Panc1 (cell line): ENCODE measurements at regions not wholly inside any gene's neighbourhood (a gene's known extent, or its start where the extent isn't known, plus 50 kb on each side); places are given as distances from the start of the nearest gene placed in this dataset.

Experiments
- ATAC-seq: fragments of 200-7000 bp; cut with Tn5 transposase; 2 replicates; pipeline ENCODE4 v1.9.1; 2020; ENCODE audit warnings: mild to moderate bottlenecking, moderate library complexity
- BruUV-seq: library from RNA; stranded (reverse); fragments of 400-500 nt; replicated peaks from 2 replicates; lab custom pipeline; 2021; lab: Mats Ljungman, UMichigan
- CTCF ChIA-PET: fragments of 300-600 bp; sonication (Branson Sonifier 250); formaldehyde crosslinking; loops from one replicate; lab custom pipeline; 2022; ENCODE audit warnings: antibody characterized with exemption; lab: Charles Lee
- POLR2A ChIA-PET: fragments of 300-600 bp; sonication (Branson Sonifier 250); formaldehyde crosslinking; loops from one replicate; lab custom pipeline; 2022; ENCODE audit warnings: antibody characterized with exemption; lab: Charles Lee
- DNase-seq: peaks from one replicate; pipeline ENCODE4 v3.0.0-alpha.2; 2010; ENCODE audit warnings: low read depth, low spot score
- H3K27ac ChIP-seq: 2 replicates; pipeline ENCODE4 v1.5.1; 2011; ENCODE audit warnings: mild to moderate bottlenecking, low read length, inconsistent platforms
- H3K27me3 ChIP-seq: fragments of 200-500 bp; sonication (Bioruptor generic); 2 replicates; pipeline ENCODE4 v1.6.0; 2014; ENCODE audit warnings: low read length, inconsistent platforms; ENCODE audit not compliant: control insufficient read depth, insufficient read depth
- H3K36me3 ChIP-seq: fragments of 200-500 bp; sonication (Bioruptor generic); 2 replicates; pipeline ENCODE4 v1.5.1; 2014; ENCODE audit warnings: inconsistent platforms, mild to moderate bottlenecking, low read length, moderate library complexity; ENCODE audit not compliant: control insufficient read depth, insufficient read depth
- H3K4me1 ChIP-seq: 2 replicates; pipeline ENCODE4 v1.5.1; 2011; ENCODE audit warnings: inconsistent platforms, mild to moderate bottlenecking, low read length, moderate library complexity; ENCODE audit not compliant: control insufficient read depth, insufficient read depth
- H3K4me3 ChIP-seq, 2 experiments: 2 replicates each; pipeline ENCODE4 v1.5.1; 2011 to 2012; ENCODE audit warnings: low read depth in 2 of 2, low read length in 2 of 2, mild to moderate bottlenecking in 2 of 2, inconsistent platforms in 1 of 2, moderate library complexity in 1 of 2
- H3K9me3 ChIP-seq: fragments of 200-500 bp; sonication (Bioruptor generic); 2 replicates; pipeline ENCODE4 v1.5.1; 2014; ENCODE audit warnings: low read depth, mild to moderate bottlenecking, inconsistent platforms, low read length, moderate library complexity; ENCODE audit not compliant: control insufficient read depth, insufficient read depth
- CTCF ChIP-seq: fragments of 450-650 bp; IDR thresholded peaks from 2 replicates; pipeline ENCODE4 v1.5.1; 2017; ENCODE audit warnings: mild to moderate bottlenecking
- POLR2AphosphoS5 ChIP-seq: IDR thresholded peaks from 2 replicates; pipeline ENCODE4 v1.6.1; 2012; ENCODE audit warnings: mild to moderate bottlenecking, low read depth, low read length, moderate library complexity
- SIN3A ChIP-seq: IDR thresholded peaks from 2 replicates; pipeline ENCODE4 v1.6.1; 2012; ENCODE audit warnings: low read depth, mild to moderate bottlenecking, low read length, moderate library complexity, borderline replicate concordance; ENCODE audit not compliant: insufficient read depth
- TCF7L2 ChIP-seq: IDR thresholded peaks from 2 replicates; pipeline ENCODE4 v1.6.1; 2011; ENCODE audit warnings: mild to moderate bottlenecking, low read depth, low read length, inconsistent platforms
- in situ Hi-C: cut with HindIII; loops from 2 replicates; pipeline ENCODE4 v1.10.0; 2016; ENCODE audit warnings: low sequenced_read_pairs, low pct_unique_long_range_greater_than_20kb
- intact Hi-C: fragments of 100-400 bp; cut with micrococcal nuclease; formaldehyde crosslinking; loops from one replicate; pipeline ENCODE4 v1.10.0; 2022; ENCODE audit not compliant: unreplicated experiment
- TF ChIP-seq, protein P1 (sequence below), 2 experiments: IDR thresholded peaks; 2 replicates each; pipeline ENCODE4 v1.6.1; 2011 to 2012; ENCODE audit warnings: low read depth in 2 of 2, control low read depth in 1 of 2, low read length in 1 of 2, mild to moderate bottlenecking in 1 of 2, moderate library complexity in 1 of 2; ENCODE audit not compliant: insufficient read depth in 1 of 2

DNA sequence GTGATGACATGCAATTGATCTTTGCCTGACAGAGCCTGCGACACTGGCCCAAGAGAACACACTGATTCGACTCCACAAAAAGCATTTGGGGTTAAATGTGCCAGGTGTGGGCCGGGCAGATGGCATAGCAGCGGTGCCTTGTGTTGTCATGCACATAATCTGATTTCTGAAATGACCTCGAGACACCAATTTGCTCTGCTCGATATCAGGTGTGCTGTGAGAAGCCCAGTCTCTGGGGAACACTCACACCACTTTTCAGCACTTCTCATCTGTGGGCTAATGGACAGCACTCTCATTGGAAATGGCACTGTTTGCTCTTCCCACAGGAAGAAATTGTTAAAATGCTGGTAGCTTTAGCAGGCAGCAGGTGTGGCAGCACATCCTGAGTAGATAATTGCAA is 738.3 kb upstream of the TENM3 start:
- Histone ChIP-seq H3K36me3 (no peaks in the 10 kb centered on the region), H3K4me1 (no peaks in the 10 kb centered on the region), H3K27me3 (no peaks in the 10 kb centered on the region), H3K9me3 (no peaks in the 10 kb centered on the region), H3K4me3 (no peak overlapping the region), H3K27ac (no peak overlapping the region)
- ATAC-seq (no peak), DNase-seq (no peak)
- intact Hi-C loops: no loop called here
- ChIA-PET POLR2A (no interaction called here), CTCF (no interaction called here)
- TF ChIP-seq, protein P1, sequence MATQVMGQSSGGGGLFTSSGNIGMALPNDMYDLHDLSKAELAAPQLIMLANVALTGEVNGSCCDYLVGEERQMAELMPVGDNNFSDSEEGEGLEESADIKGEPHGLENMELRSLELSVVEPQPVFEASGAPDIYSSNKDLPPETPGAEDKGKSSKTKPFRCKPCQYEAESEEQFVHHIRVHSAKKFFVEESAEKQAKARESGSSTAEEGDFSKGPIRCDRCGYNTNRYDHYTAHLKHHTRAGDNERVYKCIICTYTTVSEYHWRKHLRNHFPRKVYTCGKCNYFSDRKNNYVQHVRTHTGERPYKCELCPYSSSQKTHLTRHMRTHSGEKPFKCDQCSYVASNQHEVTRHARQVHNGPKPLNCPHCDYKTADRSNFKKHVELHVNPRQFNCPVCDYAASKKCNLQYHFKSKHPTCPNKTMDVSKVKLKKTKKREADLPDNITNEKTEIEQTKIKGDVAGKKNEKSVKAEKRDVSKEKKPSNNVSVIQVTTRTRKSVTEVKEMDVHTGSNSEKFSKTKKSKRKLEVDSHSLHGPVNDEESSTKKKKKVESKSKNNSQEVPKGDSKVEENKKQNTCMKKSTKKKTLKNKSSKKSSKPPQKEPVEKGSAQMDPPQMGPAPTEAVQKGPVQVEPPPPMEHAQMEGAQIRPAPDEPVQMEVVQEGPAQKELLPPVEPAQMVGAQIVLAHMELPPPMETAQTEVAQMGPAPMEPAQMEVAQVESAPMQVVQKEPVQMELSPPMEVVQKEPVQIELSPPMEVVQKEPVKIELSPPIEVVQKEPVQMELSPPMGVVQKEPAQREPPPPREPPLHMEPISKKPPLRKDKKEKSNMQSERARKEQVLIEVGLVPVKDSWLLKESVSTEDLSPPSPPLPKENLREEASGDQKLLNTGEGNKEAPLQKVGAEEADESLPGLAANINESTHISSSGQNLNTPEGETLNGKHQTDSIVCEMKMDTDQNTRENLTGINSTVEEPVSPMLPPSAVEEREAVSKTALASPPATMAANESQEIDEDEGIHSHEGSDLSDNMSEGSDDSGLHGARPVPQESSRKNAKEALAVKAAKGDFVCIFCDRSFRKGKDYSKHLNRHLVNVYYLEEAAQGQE (IDR thresholded peaks at IDR 0.05; ENCODE audit: insufficient read depth in 1 of 2, low read depth in 2 of 2, low read length in 1 of 2): no peak
- TF ChIP-seq CTCF: no peak
- TF ChIP-seq SIN3A: no peak
- no peak for TF ChIP-seq POLR2AphosphoS5
- TF ChIP-seq TCF7L2: no peak
- in situ Hi-C loops: no loop called here
- no TSS peak for BruUV-seq

DNA sequence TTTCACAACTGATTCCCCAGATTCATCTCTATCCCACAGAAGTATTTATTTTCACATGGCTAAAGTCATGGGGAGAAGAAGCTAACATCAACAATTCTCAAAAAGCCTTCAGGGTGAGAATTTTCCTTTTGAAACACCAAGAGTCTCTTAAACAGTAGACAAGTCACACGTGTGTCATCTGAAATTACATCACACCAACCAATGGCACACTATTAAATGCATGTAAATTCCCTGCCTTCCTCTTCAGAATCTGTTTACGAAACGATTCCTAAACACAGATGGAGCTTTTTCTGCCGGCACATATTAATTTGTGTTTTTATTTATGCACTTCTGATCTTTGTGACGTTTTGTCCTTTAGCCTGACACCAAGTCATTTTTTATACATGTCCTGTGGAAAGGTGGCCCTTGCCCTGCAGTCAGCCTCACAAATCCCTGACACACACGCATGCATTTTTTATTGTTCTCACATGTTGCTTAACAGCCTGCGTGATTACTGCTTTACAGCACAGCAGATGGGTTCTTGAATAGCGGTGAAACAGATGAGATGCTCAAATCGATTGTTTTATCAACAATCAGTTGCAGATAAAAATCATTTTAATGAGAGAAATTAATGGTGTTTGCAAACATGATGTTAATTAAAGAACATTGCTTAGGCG is 735.9 kb upstream of the TENM3 start:
- no peaks in the 10 kb centered on the region for H3K36me3 ChIP-seq
- ChIA-PET CTCF (no interaction called here), POLR2A (no interaction called here)
- no peaks in the 10 kb centered on the region for H3K4me1 ChIP-seq
- intact Hi-C loops: no loop called here
- no peak overlapping the region for H3K4me3 ChIP-seq
- no peaks in the 10 kb centered on the region for H3K27me3 ChIP-seq
- no TSS peak for BruUV-seq
- no peaks in the 10 kb centered on the region for H3K9me3 ChIP-seq
- DNase-seq (no peak), ATAC-seq (no peak)
- no peak overlapping the region for H3K27ac ChIP-seq
- no peak for TF ChIP-seq CTCF
- in situ Hi-C loops: no loop called here
